Stimulated activated effector memory CD8-positive, alpha-beta T cell treated with anti-CD3 and anti-CD28 coated beads, Interleukin-12 subunit alpha, Interleukin-12 subunit beta, amount 100 ng/mL, for 72 hours (primary cell): ENCODE measurements at regions not wholly inside any gene's neighbourhood (a gene's known extent, or its start where the extent isn't known, plus 50 kb on each side); places are given as distances from the start of the nearest gene placed in this dataset.
"Not testable (repeated sequence)": the region's sequence is repeated elsewhere in the genome, so short reads cannot be mapped to it uniquely, and the experiment has no call there.

Source experiments
- ATAC-seq: fragments of 150-1000 bp; cut with Tn5 transposase; 2 replicates; pipeline ENCODE4 v1.10.0; 2021
- DNase-seq, 2 donors: peaks; one replicate each; pipeline ENCODE4 v3.0.0; 2021 to 2022; ENCODE audit warnings: low spot score in 2 of 2
- H3K27ac Mint-ChIP-seq: one replicate; pipeline ENCODE4 v1.8.0; 2022; ENCODE audit warnings: mild to moderate bottlenecking, mixed read lengths
- H3K36me3 Mint-ChIP-seq: one replicate; pipeline ENCODE4 v1.8.0; 2022; ENCODE audit warnings: mild to moderate bottlenecking, mixed read lengths
- H3K4me1 Mint-ChIP-seq: one replicate; pipeline ENCODE4 v1.8.0; 2022; ENCODE audit warnings: mixed read lengths
- H3K4me3 Mint-ChIP-seq: one replicate; pipeline ENCODE4 v1.8.0; 2022; ENCODE audit warnings: mild to moderate bottlenecking, mixed read lengths
- H3K9me3 Mint-ChIP-seq: one replicate; pipeline ENCODE4 v1.8.0; 2022; ENCODE audit warnings: mixed read lengths

DNA sequence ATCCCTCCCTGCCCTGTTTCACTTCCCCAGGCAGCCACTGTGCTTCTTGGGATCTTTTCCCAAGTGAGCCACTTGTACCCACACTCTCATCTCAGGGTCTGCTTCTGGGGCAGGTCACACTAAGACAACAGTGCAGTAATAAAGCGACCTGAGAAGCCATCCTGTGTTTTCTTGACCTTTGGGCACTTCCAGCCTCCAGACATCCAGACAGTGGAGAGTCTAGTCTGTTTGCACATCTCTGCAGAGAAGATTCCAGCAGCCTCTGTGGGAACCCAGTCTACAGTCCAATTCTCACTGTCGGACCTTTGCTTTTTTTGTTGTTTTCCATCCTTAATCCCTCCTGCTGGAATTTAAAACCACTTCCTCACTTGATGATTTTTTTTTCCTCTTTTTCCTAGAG is 50.3 kb upstream of the ATP6AP2 start:
- H3K9me3 Mint-ChIP-seq: no peaks in the 10 kb centered on the region
- DNase-seq: no peak
- no peak for ATAC-seq
- no peaks in the 10 kb centered on the region for H3K4me1 Mint-ChIP-seq
- H3K27ac Mint-ChIP-seq: no peak overlapping the region
- H3K4me3 Mint-ChIP-seq: no peak overlapping the region
- no peaks in the 10 kb centered on the region for H3K36me3 Mint-ChIP-seq

DNA sequence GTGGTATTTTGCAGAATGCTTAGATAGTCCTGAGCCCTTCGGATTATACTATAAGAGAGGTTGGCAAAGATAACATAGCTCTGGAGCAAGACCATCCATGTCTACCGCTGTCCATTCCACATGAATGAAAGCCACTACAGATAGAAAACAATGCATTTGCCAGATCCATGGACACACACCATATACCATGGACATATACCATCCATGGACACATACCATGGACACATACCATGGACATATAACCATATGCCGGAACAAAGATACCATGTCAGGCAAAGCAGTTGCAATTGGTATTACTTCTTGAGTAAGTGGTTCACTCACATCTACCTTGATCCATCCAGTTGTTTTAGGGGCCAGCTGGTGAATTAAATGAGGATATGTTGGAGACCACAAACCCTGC is 53.2 kb upstream of the ATP6AP2 start:
- DNase-seq: no peak
- no peak for ATAC-seq
- no peak overlapping the region for H3K4me3 Mint-ChIP-seq
- H3K27ac Mint-ChIP-seq: no peak overlapping the region
- no peaks in the 10 kb centered on the region for H3K4me1 Mint-ChIP-seq
- H3K36me3 Mint-ChIP-seq: no peaks in the 10 kb centered on the region
- no peaks in the 10 kb centered on the region for H3K9me3 Mint-ChIP-seq

DNA sequence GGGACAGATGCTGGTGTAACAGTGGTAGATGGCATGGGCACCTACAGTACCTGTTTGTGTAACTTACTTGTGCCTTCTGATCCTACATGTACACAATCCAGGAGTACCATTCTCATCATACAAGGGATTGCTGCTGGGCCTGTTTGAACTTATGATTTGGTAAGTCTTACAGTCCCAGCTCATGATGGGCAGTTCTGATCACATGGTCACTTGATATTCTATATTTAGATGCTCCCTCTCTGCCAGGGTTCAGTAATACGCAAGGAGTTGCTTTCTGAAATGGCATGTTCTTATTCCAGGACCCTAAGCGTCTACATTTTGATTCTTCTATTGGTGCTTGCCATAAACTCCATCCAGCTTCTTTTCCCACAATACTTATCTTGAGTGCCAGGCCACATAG is 54.4 kb upstream of the ATP6AP2 start:
- ATAC-seq (no peak), DNase-seq (no peak)
- Mint-ChIP-seq H3K4me1 (no peaks in the 10 kb centered on the region), H3K4me3 (no peak overlapping the region), H3K9me3 (no peaks in the 10 kb centered on the region), H3K36me3 (no peaks in the 10 kb centered on the region), H3K27ac (no peak overlapping the region)

DNA sequence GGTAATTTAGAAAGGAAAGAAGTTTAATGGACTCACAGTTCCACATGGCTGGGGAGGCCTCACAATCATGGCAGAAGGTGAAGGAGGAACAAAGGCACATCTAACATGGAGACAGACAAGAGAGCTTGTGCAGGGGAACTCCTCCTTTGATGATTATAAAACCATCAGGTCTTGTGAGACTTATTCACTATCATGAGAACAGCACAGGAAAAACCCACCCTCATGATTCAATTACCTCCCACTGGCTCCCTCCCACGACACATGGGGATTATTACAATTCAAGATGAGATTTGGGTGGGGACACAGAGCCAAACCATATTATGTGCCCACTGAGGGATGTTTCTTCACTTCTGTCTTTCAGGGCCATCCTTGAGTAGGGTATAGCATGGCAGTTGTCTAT is 54.9 kb upstream of the ATP6AP2 start:
- not testable (repeated sequence) for H3K9me3 Mint-ChIP-seq, DNase-seq, H3K4me1 Mint-ChIP-seq, ATAC-seq, H3K27ac Mint-ChIP-seq, H3K36me3 Mint-ChIP-seq, H3K4me3 Mint-ChIP-seq

DNA sequence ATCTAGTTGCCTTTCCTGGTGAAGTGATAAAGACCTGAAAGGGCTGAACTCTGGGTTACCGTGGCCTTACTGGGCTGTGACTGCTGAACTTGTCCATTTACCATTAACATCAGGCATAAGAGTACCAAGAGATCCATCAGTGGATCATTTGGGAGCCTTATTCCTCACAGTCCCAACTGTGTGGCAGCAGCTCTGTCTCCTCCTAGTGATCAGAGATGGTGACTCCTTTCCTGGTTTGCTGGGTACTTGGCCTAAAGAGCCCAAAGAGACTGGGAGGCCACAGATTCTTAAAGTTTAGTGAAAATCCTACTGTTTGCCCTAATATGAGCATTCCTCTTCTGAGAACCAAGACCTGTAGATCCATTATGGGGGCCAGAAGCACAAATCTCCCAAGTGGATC is 56.3 kb upstream of the ATP6AP2 start:
- Mint-ChIP-seq H3K4me1 (no peaks in the 10 kb centered on the region), H3K9me3 (no peaks in the 10 kb centered on the region), H3K27ac (no peak overlapping the region), H3K36me3 (no peaks in the 10 kb centered on the region), H3K4me3 (no peak overlapping the region)
- DNase-seq (no peak), ATAC-seq (no peak)

DNA sequence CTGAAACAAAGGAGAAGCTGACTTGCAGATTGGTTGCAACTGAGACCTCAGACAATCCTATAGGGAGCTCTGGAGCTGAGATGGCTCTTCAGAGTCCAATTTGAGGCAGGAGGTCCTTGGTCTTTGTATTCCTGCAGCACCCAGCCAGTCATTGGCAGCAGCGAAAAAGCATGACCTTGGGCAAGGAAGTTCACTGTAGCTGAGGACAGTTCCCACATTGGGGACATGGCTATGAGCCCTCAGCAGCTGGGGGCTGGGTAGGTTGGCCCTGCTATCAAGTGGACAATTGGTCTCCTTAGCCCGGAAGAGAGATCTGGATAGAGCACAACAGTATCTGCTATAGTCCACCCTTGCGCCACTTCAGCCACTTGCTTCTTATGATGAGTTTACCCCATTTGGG is 56.9 kb upstream of the ATP6AP2 start:
- Mint-ChIP-seq H3K4me3 (no peak overlapping the region), H3K9me3 (no peaks in the 10 kb centered on the region), H3K4me1 (no peaks in the 10 kb centered on the region), H3K27ac (no peak overlapping the region), H3K36me3 (no peaks in the 10 kb centered on the region)
- DNase-seq (no peak), ATAC-seq (no peak)

DNA sequence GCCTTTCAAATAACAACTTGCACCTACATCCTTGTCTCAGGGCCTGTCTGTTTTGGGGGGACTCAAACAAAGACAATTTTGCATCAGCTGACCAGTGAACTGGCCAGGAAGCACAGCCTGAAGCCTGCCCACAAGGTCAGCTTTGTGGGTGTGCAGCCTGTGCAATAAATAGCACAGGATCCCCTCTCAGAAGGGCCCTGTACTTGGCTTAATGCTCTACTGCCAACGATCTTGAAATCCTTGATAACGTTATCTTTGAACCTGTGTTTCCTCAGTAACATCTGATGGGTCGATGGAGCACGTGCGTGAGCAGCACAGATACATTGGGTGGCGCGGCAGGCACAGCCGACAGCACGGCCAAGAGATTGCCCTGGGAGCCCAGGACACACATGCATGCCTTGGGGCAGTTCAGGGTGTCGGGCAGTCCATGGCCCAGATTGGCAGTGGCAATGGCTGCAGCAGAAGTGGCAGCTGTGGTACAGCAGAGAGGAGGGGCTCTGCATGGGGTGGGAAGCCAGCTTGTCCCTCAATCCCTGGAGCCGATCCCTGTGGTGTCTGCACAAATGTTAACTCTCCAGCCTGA is 58.8 kb upstream of the ATP6AP2 start:
- H3K27ac Mint-ChIP-seq: no peak overlapping the region
- H3K9me3 Mint-ChIP-seq: no peaks in the 10 kb centered on the region
- DNase-seq (no peak), ATAC-seq (no peak)
- no peaks in the 10 kb centered on the region for H3K36me3 Mint-ChIP-seq
- H3K4me3 Mint-ChIP-seq: no peak overlapping the region
- no peaks in the 10 kb centered on the region for H3K4me1 Mint-ChIP-seq

DNA sequence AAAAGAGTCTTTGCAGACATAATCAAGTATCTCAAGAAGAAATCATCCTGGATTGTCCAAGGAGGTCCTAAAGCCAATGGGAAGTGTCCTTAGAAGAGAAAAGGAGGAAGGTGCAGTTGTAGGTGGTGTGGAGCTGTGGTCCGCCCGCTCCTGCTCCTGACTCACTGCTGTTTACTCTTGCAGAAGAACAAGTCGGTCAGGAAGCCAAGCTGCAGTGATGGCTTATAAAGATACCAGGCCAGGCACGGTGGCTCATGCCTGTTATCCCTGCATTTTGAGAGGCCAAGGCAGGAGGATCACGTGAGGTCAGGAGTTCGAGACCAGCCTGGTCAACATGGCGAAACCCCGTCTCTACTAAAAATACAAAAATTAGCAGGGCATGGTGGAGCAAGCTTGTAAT is 66.4 kb upstream of the ATP6AP2 start:
- DNase-seq (no peak), ATAC-seq (no peak)
- H3K4me1 Mint-ChIP-seq: no peaks in the 10 kb centered on the region
- H3K9me3 Mint-ChIP-seq: no peaks in the 10 kb centered on the region
- no peaks in the 10 kb centered on the region for H3K36me3 Mint-ChIP-seq
- no peak overlapping the region for H3K4me3 Mint-ChIP-seq
- no peak overlapping the region for H3K27ac Mint-ChIP-seq

DNA sequence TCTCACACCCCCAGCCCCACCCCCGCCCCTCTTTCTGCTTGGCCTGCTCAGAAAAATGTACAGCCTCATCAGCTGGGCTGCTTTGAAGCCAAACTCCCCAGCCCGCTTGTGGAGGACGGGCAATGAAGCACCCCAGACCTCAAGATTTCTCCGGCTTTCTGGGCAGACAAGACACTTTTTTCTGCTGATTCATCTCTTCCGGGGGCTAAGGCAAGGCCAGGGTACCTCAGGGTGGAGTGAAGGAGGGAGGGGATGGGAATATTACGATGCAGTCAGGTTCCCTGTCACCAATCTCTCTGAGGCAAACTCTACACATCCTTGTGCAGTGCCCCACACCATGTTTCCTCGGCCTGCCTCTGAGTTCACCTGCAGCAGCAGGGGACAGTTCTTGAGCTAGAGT is 66.9 kb upstream of the ATP6AP2 start:
- H3K27ac Mint-ChIP-seq: no peak overlapping the region
- no peaks in the 10 kb centered on the region for H3K9me3 Mint-ChIP-seq
- no peak for ATAC-seq
- H3K4me3 Mint-ChIP-seq: no peak overlapping the region
- H3K36me3 Mint-ChIP-seq: no peaks in the 10 kb centered on the region
- H3K4me1 Mint-ChIP-seq: no peaks in the 10 kb centered on the region
- no peak for DNase-seq

DNA sequence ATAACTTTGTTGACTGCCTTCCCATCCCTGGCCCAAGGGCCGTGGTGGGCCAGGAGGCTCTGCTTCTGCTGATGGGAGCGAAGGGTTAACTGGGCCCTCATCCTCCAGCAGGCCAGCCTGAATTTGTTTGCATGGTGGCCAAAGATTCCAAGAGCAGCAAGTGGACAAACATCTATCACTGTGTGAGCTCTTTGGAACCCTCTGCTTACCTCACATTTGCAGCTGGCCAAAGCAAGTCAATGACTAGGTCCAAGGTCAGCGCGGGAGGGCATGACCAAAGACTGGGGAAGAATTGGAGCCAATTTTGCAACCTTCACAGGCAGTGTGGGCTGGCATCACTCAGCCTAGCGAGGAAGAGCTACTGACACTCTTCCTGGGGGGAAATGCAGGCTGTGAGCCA is 67.8 kb upstream of the ATP6AP2 start:
- no peak overlapping the region for H3K27ac Mint-ChIP-seq
- no peaks in the 10 kb centered on the region for H3K36me3 Mint-ChIP-seq
- H3K9me3 Mint-ChIP-seq: no peaks in the 10 kb centered on the region
- H3K4me1 Mint-ChIP-seq: no peaks in the 10 kb centered on the region
- ATAC-seq (no peak), DNase-seq (no peak)
- H3K4me3 Mint-ChIP-seq: no peak overlapping the region

DNA sequence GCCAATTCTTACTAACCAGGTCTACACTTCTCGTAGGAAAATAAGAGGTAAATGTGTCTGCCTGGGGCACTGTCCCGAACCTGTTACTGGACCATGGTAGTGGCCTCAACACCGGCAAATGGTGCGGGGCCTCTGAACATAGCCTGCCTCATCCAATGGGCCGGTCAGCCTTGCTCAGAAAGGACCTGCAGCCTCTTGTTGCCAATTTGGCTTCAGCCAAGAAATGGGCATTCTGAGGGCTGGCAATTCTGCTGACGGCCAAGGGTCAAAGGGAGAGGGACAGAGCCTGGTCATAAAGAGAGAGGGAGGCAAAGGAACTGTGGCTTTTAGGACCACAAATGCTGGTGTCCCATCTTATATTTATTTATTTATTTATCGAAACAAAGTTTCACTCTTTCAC is 69.5 kb upstream of the ATP6AP2 start:
- H3K27ac Mint-ChIP-seq: no peak overlapping the region
- no peaks in the 10 kb centered on the region for H3K9me3 Mint-ChIP-seq
- H3K4me1 Mint-ChIP-seq: no peaks in the 10 kb centered on the region
- H3K36me3 Mint-ChIP-seq: no peaks in the 10 kb centered on the region
- ATAC-seq (no peak), DNase-seq (no peak)
- H3K4me3 Mint-ChIP-seq: no peak overlapping the region

DNA sequence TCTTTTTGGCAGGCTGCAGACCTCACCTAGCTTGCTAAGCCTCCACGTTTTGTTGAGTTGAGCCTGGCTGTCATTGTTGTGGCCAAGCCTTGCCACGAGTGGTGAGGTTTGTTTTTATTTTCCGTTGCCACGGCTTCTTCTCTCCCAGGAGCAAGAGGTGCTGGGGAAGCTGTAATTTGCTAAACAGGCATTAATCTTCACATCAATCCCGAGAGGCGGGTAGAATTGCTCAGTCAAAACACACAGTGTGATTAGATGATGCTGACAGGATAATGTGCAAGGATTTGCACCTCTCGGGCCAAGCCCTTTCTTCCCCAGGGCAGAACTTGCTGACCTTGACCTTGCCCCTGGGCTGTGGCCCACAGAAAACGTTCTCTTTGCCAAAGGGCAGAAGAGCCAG is 72.2 kb upstream of the ATP6AP2 start:
- Mint-ChIP-seq H3K27ac (no peak overlapping the region), H3K4me3 (no peak overlapping the region), H3K4me1 (no peaks in the 10 kb centered on the region), H3K9me3 (no peaks in the 10 kb centered on the region), H3K36me3 (no peaks in the 10 kb centered on the region)
- ATAC-seq: no peak
- DNase-seq: no peak

DNA sequence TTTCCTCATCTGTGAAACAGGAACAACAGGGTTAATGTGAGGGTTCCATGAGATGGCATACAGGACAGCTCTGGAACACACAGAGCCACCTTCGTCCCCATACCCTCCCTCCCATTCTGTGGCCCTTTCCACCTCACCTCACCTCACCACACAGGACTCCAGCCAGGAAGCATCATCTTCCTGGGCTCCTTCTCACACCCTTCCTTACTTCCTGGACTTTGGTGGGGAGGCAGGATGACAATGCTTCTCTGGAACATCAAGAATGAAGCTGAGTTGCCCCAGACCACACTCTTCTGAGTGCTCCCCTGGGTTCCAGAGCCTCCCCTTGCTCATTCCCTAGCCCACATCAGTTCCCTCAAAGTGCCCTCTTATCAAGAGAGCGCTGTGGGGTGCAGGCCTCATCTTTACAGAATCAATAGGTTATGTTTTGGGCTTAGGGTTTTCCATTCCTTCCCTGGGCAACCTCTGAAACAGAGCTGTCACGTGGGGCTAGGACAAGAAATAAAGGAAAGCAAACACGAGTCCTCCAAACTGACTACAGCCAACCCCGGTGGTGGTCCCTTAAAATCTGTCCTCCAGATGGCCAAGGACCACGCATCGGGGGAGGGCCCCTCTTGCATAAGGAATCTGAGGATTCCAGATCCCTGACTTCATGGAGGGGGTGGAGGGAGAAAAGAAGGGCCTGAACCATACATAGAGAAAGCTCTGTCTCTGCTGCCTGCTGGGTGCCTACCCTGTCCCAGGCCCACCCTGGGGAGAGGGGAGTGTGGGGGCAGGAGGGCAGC is 74.4 kb upstream of the ATP6AP2 start:
- Mint-ChIP-seq H3K36me3 (no peaks in the 10 kb centered on the region), H3K4me1 (no peaks in the 10 kb centered on the region), H3K4me3 (no peak overlapping the region), H3K27ac (no peak overlapping the region), H3K9me3 (no peaks in the 10 kb centered on the region)
- DNase-seq (no peak), ATAC-seq (no peak)

DNA sequence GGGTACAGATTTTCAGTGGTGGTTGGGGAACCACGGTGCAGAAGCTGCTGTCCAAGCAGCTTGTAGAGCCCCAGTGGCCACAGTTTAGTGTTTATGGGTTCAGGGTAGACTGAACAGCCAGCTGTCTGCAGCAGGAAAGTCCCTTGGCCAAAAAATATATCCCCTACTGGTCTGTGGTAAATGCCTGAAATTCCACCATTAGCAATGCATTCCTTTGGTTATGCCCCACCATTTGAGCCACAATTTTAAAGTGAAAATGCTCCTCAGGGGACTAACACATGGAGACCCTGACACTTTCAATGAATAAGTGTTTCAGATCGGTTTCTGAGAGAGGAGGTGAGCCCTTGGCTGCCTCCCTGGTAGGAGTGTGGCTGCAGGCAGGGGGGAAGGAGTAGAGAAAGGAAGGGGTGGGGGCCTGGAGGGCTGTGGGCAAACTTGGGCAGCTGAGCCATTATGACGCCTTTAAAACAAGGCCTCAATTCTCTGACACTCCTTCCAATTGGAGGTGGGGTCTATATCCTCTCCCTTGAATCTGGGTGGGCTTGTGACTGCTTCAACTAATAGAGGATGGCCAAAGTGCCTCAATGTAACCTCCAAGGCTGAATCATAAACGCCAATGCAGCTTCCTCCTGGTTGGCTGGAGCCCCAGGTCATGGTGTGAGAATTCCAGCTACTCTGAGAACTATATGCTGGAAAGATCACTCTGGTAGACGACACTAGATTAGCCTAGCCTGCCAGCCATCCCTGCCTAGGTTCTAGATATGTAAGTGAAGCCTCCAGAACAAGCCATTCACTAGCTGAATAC is 75.8 kb upstream of the ATP6AP2 start:
- Mint-ChIP-seq H3K4me1 (no peaks in the 10 kb centered on the region), H3K4me3 (no peak overlapping the region), H3K27ac (no peak overlapping the region), H3K36me3 (no peaks in the 10 kb centered on the region), H3K9me3 (no peaks in the 10 kb centered on the region)
- ATAC-seq: no peak
- DNase-seq: no peak

DNA sequence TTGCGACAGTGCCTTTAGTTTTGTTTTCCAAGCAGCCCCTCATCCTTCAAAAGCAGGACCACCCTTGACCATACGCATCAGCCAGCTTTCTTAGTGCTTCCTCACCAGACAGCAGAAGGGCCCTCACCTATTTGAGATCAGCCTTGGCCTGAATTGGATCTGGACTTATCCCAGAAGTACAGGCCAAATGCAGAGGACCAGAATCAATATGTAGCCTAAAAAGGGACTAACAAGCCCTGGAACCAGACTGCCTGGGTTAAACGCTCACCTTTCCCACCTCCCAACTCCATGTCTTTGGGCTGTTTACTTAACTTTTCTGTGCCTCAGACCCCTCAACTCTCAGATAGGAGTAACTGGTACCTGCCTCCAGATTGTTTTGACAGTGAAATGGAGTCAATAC is 77.7 kb upstream of the ATP6AP2 start:
- DNase-seq (no peak), ATAC-seq (no peak)
- Mint-ChIP-seq H3K36me3 (peaks cover 6% of the 10 kb centered on the region), H3K4me1 (no peaks in the 10 kb centered on the region), H3K9me3 (no peaks in the 10 kb centered on the region), H3K27ac (no peak overlapping the region), H3K4me3 (no peak overlapping the region)

DNA sequence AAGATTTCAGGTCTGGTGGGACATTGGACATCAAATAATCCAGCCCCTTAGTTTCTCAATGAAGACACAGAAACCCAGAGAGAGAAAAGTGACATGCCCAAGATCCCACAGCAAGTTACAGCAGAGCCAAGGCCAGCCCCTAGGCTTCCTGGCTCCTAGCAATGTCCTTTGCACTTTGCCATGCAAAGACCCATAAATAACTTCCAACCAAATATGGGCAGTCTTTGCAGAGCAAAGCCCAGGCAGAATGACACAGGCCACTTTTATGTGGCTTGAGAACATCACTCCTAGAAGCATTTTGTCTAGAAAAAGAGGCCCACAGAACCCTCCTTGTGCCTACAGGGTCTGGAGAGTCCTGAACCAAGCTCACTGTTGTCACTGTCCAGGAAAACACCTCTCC is 78.1 kb upstream of the ATP6AP2 start:
- H3K36me3 Mint-ChIP-seq: peaks cover 6% of the 10 kb centered on the region
- H3K4me1 Mint-ChIP-seq: no peaks in the 10 kb centered on the region
- no peaks in the 10 kb centered on the region for H3K9me3 Mint-ChIP-seq
- no peak for ATAC-seq
- no peak for DNase-seq
- H3K4me3 Mint-ChIP-seq: no peak overlapping the region
- H3K27ac Mint-ChIP-seq: no peak overlapping the region
